Retinal pigment epithelial cell (primary cell): ENCODE measurements at regions not wholly inside any gene's neighbourhood (a gene's known extent, or its start where the extent isn't known, plus 50 kb on each side); places are given as distances from the start of the nearest gene placed in this dataset.

ENCODE experiments used
- DNase-seq: peaks from one replicate; pipeline ENCODE4 v3.0.0-alpha.2; 2010; ENCODE audit warnings: low read depth
- H3K4me3 ChIP-seq: 2 replicates; pipeline ENCODE4 v1.5.1; 2011; ENCODE audit warnings: mild to moderate bottlenecking, low read length, control low read depth, moderate library complexity
- CTCF ChIP-seq: conservative IDR thresholded peaks from 2 replicates; pipeline ENCODE4 v1.5.1; 2011; ENCODE audit warnings: low read depth, low read length, control low read depth, inconsistent platforms

GRCh38 chr6:10128721-10129120 lies 286.2 kb downstream of the TFAP2A start:
- TF ChIP-seq CTCF: no peak
- DNase-seq: no peak
- no peak overlapping the region for H3K4me3 ChIP-seq

- no peak overlapping the region for H3K4me3 ChIP-seq
- DNase-seq: no peak
- no peak for TF ChIP-seq CTCF
These were observed 292.7 kb downstream of the TFAP2A start for GRCh38 chr6:10122164-10122563.

GRCh38 chr6:10112871-10113549 lies 301.9 kb downstream of the TFAP2A start:
- no peak for TF ChIP-seq CTCF
- DNase-seq: no peak
- no peak overlapping the region for H3K4me3 ChIP-seq

- no peak for TF ChIP-seq CTCF
- no peak for DNase-seq
- H3K4me3 ChIP-seq: no peak overlapping the region
These were observed 302.9 kb downstream of the TFAP2A start for GRCh38 chr6:10111975-10112374.

- no peak for DNase-seq
- H3K4me3 ChIP-seq: no peak overlapping the region
- TF ChIP-seq CTCF: no peak
These were observed 313.2 kb downstream of the TFAP2A start for GRCh38 chr6:10101551-10102252.

- no peak overlapping the region for H3K4me3 ChIP-seq
- no peak for DNase-seq
- no peak for TF ChIP-seq CTCF
These were observed 315.2 kb downstream of the TFAP2A start for GRCh38 chr6:10099529-10100140.
